GM23338 (cell line): ENCODE measurements at regions not wholly inside any gene's neighbourhood (a gene's known extent, or its start where the extent isn't known, plus 50 kb on each side); places are given as distances from the start of the nearest gene placed in this dataset.

Source experiments
- CTCF ChIP-seq, 2 experiments: fragments of 200-600 bp in 1 of 2; sonication (generic) in 1 of 2; conservative IDR thresholded peaks; 2 replicates each; pipeline versions ENCODE4 v1.5.1 to v1.6.1; 2016 to 2017; ENCODE audit warnings: antibody characterized with exemption in 2 of 2, low read depth in 2 of 2, mild to moderate bottlenecking in 2 of 2, moderate library complexity in 1 of 2
- EZH2 ChIP-seq: fragments of 200-600 bp; sonication (generic); IDR thresholded peaks from one replicate; pipeline ENCODE4 v1.8.0; 2017; ENCODE audit warnings: antibody characterized with exemption, mild to moderate bottlenecking, low read depth; ENCODE audit not compliant: unreplicated experiment
- EZH2phosphoT487 ChIP-seq: fragments of 200-600 bp; sonication (generic); IDR thresholded peaks from one replicate; pipeline ENCODE4 v1.8.1; 2018; ENCODE audit warnings: antibody characterized with exemption; ENCODE audit not compliant: unreplicated experiment
- POLR2AphosphoS5 ChIP-seq: IDR thresholded peaks from 2 replicates; pipeline ENCODE4 v1.6.1; 2016; ENCODE audit warnings: antibody characterized with exemption, low read depth
- REST ChIP-seq: IDR thresholded peaks from one replicate; pipeline ENCODE4 v1.6.1; 2018; ENCODE audit warnings: antibody characterized with exemption; ENCODE audit not compliant: unreplicated experiment
- ZNF114 ChIP-seq: fragments of 250-450 bp; sonication (Bioruptor Pico); IDR thresholded peaks from 2 replicates; pipeline ENCODE4 v1.5.0; 2020; ENCODE audit warnings: mild to moderate bottlenecking, moderate library complexity

GRCh38 chr5:155729684-155730059 lies 597.3 kb upstream of the SGCD start:
- peak; percentile 67 for TF ChIP-seq EZH2
- no peak for TF ChIP-seq CTCF (conservative IDR thresholded peaks at IDR 0.05; ENCODE audit: low read depth in 2 of 2)
- TF ChIP-seq REST, result no peak
- TF ChIP-seq ZNF114 (CRISPR knock-in tag), result no peak
- TF ChIP-seq POLR2AphosphoS5, result no peak
- no peak for TF ChIP-seq EZH2phosphoT487
